DMS53 (cell line): ENCODE measurements at regions not wholly inside any gene's neighbourhood (a gene's known extent, or its start where the extent isn't known, plus 50 kb on each side); places are given as distances from the start of the nearest gene placed in this dataset.

Source experiments
- DNase-seq: peaks from one replicate; lab custom pipeline; 2025; lab: John Stamatoyannopoulos, UW

GRCh38 chr4:123455360-123455759 lies 58.8 kb downstream of the SPRY1 start:
- DNase-seq = peak; percentile 6

DNA sequence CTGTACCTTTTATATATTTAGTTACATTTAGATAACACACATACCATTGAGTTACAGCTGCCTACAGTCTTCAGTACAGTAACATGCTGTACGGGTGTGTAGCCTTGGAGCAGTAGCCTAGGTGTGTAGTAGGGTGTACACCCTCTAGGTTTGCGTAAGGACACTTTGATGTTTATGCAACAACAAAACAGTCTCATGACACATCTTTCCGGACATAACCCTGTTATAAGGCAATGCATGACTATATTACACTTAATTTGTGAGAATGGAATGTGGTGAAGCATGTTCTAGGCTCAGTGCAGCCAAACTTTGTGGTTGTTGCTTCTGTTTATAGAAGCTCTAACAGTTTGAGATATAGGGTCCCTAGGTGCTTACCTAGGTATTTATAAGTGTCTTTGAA lies 65.4 kb downstream of the SPRY1 start:
- no peak for DNase-seq

DNA sequence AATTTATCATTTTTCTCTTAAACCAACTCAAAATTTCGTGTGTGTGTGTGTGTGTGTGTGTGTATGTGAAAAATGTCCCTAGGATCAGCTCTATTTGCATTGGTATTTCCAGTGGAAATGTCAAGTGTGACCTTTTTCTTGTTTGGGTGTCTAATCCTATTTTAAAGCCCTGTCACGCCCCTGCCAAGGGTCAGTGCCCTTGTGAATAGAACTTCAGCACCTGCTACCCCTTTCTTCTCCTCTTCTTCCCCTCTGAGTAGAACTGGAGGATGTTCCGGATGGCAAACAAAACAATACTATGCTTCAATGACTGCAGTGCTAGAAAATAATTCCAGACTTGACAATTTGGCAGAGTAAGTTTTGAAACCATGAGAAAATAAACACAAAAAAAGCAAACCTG lies 67.3 kb downstream of the SPRY1 start:
- peak; percentile 65 for DNase-seq

DNA sequence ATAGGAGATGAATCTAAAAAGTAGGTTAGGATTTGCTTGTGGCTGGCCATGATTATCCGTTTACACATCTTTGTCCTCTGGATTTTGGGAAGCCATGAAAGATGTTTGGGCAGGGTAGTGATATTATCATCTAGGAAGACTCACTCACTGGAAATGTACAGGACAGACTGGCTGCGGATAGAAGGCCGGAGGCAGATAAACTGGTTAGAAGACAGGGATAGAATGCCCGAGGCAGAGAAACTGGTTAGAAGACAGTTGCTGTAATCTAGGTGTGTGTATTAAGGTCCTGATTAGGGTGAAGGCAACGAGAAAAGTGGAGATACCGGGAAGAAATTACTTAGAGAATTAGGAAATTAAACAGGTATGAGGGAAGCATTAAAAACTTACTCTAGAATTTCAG lies 68.8 kb downstream of the SPRY1 start:
- DNase-seq = no peak

DNA sequence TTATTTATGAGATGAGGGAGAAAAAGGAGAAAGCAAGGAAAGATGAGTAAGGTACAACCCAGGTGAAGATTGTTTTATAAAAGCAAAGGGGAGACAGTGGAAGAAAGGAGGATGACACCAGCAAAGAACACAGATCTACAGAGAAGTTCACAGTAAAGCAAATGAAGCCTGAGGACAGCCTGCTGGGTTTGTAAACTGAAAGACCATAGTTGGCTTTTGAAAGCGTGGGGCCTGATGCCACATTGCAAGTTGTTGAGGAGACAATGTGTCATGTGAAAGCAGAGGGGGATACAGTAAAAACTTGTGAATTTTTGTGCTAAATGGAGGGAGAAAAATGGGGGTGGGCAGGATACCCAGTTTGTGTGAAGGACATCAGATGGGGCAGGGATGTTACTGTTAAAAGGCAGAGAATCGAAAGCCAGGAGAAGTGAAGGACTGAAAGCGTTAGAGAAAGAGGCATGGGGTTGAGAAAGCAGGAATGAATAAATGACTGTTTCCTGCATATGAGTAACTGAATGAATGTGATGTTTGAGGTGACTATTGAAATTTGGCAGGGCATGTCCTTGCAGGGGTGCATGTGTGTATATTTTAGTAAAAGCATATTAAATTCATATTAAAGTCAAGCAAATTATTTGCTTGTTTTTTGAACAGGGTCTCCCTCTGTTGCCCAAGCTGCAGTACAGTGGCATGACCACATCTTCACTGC lies 69.6 kb downstream of the SPRY1 start:
- no peak for DNase-seq

GRCh38 chr4:123468479-123469031 lies 72.0 kb downstream of the SPRY1 start:
- DNase-seq = peak; percentile 64

DNA sequence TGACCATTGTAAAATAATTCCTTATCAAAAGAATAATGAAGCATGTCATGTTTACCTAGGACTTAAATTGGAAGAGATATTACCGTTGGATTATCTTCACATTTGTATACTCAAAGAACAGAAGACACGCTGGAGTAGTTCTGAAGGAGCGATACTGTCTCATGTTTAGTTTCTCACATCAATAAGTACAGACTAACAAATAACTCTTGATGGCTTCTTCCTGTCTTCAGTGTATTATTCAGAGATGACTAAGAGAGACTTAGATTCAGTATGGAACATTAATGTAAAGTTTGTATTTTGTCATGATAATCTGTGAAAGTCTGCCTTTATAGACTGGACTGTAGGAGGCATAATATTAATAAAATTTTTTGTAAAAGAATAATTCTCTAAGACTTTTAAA lies 72.7 kb downstream of the SPRY1 start:
- DNase-seq = peak; percentile 46

DNA sequence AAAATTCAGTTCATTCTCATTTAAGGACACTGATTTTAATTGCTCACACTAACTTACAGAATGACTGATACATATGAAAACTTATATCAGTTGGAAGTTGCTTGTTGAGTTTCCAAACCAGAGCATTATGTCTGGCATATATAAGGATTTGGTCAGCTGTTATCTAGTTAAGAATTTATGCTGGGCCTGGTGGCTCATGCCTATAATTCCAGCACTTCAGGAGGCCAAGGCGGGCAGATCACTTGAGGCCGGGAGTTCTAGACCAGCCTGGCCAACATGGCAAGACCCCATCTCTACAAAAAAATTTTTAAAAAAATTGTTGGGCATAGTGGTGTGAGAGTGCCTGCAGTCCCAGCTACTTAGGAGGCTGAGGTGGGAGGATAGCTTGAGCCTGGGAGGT lies 73.1 kb downstream of the SPRY1 start:
- no peak for DNase-seq

GRCh38 chr4:123470640-123471039 lies 74.0 kb downstream of the SPRY1 start:
- DNase-seq = no peak

- no peak for DNase-seq
Measured at GRCh38 chr4:123471655-123472369, 75.2 kb downstream of the SPRY1 start.

GRCh38 chr4:123474817-123475216 lies 78.2 kb downstream of the SPRY1 start:
- DNase-seq = no peak

- no peak for DNase-seq
Measured at GRCh38 chr4:123476089-123476488, 79.5 kb downstream of the SPRY1 start.

DNA sequence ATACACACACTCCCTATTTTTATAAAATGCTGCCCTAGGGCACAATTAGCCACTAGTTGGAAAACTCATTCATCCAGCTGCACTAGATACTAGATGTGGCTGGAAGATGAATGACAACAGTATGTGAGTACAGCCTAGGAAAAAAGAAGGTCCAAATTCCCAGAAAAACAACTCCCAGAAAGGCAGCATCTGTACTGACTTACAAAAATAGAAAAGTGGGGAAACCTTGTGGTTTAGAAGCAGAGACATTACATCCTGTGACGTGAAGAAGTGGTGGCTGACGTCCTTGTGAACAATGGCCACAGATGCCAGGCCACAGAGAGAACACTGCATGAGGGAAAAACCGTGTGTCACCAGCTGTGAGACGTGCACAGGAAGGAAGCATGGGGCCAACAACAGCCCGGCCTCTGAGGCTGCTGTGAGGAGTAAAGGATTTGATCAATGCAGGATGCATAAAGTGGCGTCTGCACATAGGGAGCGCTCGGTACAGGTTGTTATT lies 81.2 kb downstream of the SPRY1 start:
- peak; percentile 82 for DNase-seq

GRCh38 chr4:123478859-123479345 lies 82.3 kb downstream of the SPRY1 start:
- DNase-seq = peak; percentile 82

DNA sequence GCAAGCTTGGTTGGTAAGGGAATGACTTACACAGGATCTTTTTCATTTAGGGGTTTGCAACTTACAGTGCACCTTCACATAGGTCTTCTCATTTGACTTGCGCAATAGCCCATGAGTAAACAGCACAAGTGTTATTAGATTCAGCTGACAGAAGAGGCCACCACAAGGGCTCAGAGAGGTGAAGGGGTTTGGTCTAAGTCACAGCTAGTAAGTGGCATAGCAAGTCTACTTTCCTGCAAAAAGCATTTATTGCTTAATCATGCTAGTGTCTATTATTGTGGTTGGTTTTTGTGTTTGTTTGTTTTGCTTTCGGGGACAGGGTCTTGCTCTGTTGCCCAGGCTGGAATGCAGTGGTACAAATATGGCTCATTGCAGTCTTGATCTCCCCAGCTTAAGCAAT lies 83.3 kb downstream of the SPRY1 start:
- peak; percentile 88 for DNase-seq

- DNase-seq = peak; percentile 21
Measured at GRCh38 chr4:123480706-123481418, 84.3 kb downstream of the SPRY1 start.

DNA sequence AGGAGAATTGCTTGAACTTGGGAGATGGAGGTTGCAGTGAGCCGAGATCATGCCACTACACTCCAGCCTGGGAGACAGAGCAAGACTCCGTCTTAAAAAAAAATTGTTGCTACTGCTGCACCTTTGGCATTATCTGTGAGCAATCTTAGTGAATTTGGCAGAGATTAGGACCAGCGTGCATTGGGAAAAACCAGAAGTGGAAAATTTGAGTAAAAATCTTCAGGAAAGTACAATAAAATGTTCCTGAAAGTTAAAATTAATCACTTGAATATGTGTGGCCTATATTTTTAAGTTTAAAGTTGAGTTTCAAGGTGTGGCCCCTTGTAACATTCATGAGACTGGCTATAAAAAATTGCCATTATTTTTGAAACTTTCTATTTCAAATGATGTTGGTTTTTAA lies 85.1 kb downstream of the SPRY1 start:
- no peak for DNase-seq

DNA sequence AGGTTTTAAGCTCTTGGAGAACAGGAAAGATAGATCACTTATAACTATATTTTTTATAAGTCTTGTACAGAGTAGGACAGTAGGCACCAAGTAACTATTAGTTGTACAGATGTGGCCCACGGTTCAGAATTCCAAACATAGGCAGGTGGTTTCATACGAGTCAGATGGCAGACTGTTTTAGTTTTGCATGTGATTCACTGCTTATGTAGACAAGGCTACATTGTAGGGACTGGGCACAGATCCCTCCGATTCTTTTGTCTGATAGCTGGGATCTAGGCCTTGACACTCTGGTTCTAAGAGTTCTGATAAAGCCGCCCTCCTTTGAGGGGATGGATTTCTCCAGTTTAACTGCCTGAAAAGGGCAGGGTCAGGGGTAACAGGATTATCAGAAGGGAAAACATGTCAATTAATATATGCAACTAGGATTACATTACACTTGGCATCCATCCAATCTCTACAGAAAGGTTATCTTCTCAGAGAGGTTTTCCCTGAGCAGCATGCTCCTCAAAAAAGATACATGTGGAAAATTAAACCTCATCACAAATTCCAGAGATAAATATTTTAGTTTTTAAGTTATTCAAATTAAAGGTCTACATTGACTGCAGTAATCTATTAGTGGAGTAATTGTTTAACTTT lies 87.8 kb downstream of the SPRY1 start:
- DNase-seq = peak; percentile 41

GRCh38 chr4:123485601-123486000 lies 89.0 kb downstream of the SPRY1 start:
- DNase-seq = no peak

DNA sequence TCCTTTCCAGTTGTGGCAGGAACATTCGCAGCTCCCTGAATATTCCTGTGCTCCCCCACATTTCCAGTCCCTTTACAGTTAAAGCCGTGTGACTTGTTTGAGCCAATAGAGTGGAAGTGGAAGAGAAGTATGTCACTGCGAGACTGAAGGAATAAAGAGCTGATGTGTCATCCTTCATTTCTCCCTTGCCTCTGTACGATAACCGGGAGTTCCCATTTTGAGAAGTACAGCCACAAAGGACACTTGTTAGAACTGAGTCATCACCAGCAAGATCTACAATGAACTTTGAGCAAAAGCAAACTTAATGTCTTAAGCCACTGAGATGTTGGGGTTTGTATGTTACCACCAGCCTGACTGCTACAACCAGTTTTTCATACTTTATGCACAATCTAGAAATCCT lies 92.3 kb downstream of the SPRY1 start:
- DNase-seq = peak; percentile 67

- no peak for DNase-seq
Measured at GRCh38 chr4:123495530-123495929, 98.9 kb downstream of the SPRY1 start.

- DNase-seq = no peak
Measured at GRCh38 chr4:123496421-123496820, 99.8 kb downstream of the SPRY1 start.
